MM.1S (cell line): ENCODE measurements at regions not wholly inside any gene's neighbourhood (a gene's known extent, or its start where the extent isn't known, plus 50 kb on each side); places are given as distances from the start of the nearest gene placed in this dataset.

Source experiments
- CTCF ChIP-seq: fragments of 300-600 bp; sonication (generic); IDR thresholded peaks from 2 replicates; pipeline ENCODE4 v1.5.1; 2016; ENCODE audit warnings: antibody characterized with exemption, low read length, mixed read lengths
- EZH2 ChIP-seq: fragments of 300-600 bp; sonication (generic); optimal IDR thresholded peaks from 2 replicates; pipeline ENCODE3; 2017; ENCODE audit warnings: low read depth, mild to moderate bottlenecking, antibody characterized with exemption, low read length, mixed read lengths

- TF ChIP-seq CTCF = no peak
- no peak for TF ChIP-seq EZH2
These were observed 553.0 kb upstream of the SYT4 start for GRCh38 chr18:43830303-43830702.
